ENCODE measurements at regions not wholly inside any gene's neighbourhood (a gene's known extent, or its start where the extent isn't known, plus 50 kb on each side); places are given as distances from the start of the nearest gene placed in this dataset.
"Not testable (repeated sequence)": the region's sequence is repeated elsewhere in the genome, so short reads cannot be mapped to it uniquely, and the experiment has no call there.

DNA sequence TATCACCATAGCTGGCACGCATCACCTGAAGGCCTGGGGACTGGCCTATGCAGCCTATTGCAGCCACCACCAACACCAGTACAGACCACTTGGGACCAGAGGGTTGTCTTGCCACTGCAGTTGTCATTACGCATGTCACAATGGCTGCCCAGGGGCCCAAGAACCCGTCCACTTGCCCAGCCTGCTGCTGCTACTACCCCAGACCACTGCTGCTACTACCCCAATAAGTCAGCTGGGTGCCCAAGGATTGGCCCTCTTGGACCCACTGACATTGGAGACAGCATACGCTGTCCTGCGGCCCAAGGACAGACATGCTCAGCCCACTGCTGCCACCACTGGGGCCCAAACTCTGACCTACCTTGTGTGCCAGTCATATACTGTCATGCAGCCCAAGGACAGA lies 102.7 kb upstream of the OR9Q1 start:
- DNase-seq: no peak

DNA sequence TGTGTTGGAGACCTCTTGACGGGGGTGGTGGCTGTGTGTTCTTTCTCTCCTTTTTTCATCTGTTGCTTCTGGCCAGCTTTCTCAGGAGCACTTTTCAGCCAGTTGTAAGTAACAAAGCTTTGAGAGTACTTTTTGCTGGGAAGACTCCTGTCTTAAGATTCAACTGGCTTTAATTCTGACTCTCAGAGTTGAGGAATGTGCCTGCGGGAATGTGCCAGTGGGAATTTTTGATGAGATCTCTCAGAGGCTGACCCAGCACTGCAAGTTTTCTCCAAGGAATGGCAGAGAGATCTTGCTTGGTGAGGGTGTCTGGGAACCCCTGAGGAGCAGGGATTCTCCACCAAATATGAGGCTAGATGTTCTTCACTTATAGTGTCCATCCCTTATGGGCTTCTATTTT lies 91.6 kb upstream of the OR9Q1 start:
- DNase-seq: no peak

DNA sequence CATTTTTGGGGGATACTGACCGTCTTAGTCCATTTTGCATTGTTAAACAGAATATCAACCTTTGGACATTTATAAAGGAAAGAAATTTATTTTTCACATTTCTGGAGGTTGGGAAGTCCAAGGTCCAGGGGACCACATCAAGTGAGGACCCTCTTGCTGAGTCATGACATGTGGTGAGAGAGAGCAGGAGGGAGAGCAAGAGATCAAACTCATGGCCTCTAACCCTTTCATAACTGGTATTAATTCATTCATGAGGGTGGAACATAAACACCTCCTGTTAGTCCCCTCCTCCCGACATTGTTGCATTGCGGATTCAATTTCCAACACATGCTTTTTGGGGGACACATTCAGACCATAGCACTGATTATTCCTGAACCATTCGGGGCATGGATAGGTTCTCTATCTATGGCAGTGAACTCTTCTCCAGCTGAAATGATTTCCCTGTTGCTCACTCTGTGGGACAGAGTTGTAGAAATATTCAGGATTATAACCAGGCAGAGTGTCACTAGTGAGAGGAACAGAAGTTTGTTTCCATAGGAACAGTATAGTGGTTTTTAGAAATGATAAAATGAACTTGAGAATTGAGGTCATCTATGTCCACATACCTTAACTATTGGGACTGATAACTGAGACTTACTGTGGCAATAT lies 88.2 kb upstream of the OR9Q1 start:
- DNase-seq: no peak

DNA sequence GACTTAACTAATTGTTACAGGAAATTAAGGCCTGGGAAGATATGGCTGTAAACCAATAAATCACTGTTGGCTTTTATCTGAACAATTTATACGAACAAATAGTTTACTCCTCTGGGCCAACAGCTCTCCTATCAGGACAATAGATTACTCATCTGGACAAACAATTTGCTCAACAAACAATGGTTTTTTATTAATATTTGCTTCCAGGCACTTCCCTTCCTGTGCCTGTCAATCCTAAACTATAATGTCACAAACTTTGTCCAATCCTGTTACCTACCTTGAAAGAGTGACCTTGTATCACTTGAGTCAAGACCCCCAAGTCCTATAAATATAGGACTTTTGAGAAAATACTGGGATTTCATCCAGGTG lies 87.6 kb upstream of the OR9Q1 start:
- DNase-seq: no peak

DNA sequence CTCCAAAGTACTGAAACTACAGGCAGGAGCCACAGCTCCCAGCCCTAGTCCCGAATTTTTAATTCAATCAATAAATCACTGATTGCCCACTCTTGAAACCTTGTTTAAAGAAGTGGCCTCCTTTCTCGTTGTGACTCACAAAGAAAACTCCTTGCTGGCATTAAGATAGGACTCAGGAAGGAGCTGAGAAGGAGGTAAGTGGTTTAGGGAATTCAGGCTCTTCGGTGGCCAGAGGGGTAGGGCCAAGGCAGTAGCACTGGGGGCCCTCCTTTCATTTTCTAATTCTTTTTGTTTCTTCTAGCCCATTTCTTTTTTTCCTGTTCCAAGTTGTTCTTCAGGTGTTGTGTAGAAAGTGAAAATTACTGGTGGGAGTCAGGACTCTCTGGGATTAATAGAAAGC lies 86.2 kb upstream of the OR9Q1 start:
- no peak for DNase-seq

DNA sequence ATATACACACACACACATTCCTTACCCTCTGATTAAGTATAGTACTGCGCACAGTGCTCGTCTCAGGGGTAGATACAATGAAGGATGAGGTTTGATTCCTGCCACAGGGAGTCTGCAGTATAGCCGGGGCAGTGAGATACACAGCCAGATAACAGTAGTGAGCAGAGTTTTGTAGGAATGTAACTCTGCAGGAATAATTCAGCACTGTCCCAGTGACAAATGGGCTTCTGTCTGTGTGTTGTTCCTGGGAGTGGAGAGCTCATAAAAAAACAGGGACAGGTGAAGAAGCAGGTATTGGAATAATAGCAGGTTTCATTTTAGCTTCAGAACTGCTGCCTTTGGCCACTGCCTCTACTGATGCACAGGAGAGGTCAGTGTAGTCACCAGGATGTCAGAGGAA lies 85.3 kb upstream of the OR9Q1 start:
- DNase-seq: no peak

DNA sequence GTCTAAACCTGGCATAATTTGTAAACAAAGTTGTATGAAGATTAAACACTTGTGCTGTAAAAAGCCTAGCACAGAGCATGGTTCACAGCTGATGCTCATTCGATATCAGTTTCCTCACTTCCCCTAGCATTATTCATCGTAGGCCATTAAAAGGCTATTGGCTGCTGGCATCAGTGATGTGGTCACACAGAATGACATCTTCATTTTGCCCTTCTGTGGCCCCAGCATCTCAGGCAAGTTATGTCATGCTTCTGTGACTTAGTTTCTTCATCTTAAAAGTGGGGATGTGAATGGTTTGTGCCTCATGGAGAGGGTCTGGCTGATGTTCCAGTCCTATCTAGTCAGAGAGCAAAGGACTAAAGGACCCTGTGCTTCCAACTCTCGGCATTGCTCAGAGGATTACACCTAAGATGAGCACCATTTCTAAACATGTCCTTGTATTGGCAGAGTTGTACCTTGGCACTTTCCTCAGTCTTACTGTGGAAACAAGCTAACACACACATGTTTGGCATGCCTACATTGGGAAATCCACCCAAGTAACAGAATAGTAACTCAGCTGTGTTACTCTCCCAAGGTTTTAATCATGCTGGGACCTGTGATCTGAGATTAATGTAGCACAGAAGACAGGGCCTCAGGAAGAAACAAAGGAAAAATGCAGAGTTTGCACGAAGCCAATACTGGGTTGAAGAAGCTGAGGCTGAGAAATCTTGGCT lies 83.5 kb upstream of the OR9Q1 start:
- DNase-seq: no peak

DNA sequence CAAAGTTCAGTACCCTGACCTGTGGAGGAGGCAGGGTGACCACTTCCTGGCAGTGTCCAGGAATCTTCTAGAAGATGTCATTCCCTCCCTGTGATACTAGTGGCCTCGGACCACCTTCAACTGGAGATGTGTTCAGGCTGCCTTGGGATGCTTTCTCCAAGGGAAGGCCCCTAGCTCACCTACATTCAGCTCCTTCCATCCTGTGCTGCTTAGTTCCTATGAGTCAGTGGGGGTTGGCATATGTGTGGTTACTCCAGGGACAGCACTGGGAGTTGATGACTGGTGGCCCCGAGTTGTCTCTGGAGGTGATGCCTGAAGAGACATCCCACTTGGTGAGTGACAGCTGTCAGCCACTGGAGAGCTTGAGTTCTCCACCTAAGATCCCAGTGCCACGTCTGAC lies 81.8 kb upstream of the OR9Q1 start:
- DNase-seq: no peak

DNA sequence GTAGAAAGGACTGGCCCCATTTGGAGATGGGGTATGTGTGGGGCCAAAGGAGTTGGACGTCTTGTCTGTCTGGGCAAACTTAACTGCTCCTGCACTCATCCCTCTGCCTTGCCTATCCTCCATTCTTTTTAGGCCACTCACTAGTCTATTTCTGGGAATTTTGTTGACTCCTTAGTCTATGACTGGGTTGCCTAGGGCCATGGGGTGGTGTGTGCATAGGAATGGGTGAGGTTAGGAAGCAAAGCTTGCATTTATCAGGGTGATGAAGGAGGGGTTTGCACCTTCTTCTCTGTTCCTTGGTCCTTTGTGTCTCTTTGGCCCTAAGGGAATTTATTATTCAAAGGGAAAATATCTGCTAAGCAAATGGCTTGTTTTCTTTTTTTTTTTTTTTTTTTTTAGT lies 80.9 kb upstream of the OR9Q1 start:
- no peak for DNase-seq

DNA sequence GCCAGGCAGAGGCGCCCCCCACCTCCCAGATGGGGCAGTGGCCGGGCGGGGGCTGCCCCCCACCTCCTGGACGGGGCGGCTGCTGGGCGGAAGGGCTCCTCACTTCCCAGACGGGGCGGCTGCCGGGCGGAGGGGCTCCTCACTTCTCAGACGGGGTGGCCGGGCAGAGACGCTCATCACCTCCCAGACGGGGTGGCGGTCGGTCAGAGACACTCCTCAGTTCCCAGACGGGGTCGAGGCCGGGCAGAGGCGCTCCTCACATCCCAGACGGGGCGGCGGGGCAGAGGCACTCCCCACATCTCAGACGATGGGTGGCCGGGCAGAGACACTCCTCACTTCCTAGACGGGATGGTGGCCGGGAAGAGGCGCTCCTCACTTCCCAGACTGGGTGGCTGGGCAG lies 79.9 kb upstream of the OR9Q1 start:
- not testable (repeated sequence) for DNase-seq

DNA sequence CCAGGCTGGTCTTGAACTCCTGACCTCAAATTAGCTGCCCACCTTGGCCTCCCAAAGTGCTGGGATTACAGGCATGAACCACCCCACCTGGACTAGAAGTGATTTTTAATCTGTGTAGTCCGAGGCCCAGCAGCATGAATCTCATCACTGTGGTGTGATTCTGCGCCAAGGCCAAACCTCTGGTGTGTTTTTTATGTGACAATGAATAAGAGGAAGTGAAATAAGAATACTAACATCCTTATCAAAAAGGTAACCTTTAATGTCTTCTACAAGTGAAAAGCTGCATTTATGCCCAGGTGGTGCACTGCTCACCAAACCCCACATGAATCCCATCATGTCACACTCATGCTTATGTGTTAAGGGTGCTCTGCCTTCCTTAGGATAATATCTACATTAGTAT lies 77.1 kb upstream of the OR9Q1 start:
- DNase-seq: no peak

DNA sequence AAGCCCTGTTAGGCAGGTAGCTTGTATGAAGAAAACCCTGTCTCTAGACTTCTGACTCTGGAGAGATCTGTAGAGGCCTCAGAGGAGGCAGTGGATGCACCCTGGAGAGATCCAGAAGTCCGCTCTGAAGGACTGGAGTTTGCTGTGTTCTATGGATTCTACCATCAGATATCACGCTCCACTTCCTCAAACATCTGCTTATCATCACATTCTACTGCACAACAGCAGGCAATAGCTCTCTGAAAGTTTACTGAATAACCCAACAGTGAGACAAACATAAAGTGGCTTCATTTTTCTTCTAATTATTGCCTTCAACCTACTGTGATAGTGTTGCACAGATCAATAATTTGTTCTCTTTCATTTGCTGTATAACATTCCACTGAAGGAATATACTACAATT lies 59.0 kb upstream of the OR9Q1 start:
- no peak for DNase-seq

DNA sequence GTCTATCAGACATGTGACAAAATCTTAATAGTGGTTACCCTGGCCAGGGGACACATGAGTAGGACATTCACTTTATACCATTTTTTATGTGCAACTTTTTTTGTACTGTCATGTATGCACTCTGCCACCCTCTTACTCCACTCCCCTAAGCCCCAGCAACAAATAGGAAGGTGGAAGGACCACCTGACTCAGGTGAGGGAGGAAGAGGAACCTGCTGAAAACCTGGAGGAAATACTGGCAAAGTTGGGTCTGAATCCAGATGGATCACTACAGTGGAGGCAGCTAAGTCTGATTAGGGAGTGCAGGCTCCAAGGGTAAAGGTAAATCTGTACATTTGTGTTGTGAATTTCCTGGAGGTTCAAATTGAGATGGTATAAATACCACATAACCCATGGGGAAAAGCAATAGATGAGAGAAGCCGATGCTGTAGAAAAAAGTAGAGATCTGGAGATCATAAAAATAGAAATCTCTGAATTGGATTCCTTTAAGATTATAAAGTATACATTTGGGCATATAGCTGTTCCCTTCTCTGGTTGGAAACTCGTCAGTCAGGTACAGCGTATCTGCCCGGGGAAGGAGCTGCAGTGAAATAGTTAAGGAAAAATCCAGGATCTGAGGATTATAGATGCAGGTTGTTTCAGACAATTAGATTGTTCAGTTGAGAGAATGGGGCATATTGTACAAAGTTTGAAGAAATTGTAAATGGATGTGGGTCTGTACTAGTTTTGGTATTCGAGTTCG lies 52.2 kb upstream of the OR9Q1 start:
- no peak for DNase-seq

DNA sequence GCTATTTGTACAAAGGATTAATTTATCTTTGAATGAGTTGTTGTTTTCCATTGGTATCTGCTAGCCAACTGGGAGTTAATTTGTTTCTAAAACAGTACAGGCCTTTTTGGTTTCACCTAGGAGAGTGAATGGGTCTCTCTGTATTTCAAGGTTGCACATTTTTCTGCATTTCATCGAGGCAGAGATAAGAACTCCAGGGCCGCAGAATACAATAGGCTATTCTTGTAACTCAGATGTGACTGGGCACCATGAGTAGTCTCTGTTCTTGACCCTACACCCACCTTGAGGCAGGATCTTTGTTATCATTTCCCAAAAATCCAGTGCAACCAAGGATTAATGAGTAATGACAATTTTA lies 51.7 kb upstream of the OR9Q1 start:
- no peak for DNase-seq
